H1 (cell line): ENCODE measurements at regions not wholly inside any gene's neighbourhood (a gene's known extent, or its start where the extent isn't known, plus 50 kb on each side); places are given as distances from the start of the nearest gene placed in this dataset.

ENCODE experiments used
- ATF3 ChIP-seq: IDR thresholded peaks from 2 replicates; pipeline ENCODE4 v1.6.1; 2011; ENCODE audit warnings: low read depth, mild to moderate bottlenecking, low read length; ENCODE audit not compliant: insufficient read depth
- CREB1 ChIP-seq: IDR thresholded peaks from 2 replicates; pipeline ENCODE4 v1.6.1; 2012; ENCODE audit warnings: inconsistent platforms
- CTBP2 ChIP-seq: IDR thresholded peaks from 2 replicates; pipeline ENCODE4 v1.7.0; 2011; ENCODE audit warnings: borderline replicate concordance, mild to moderate bottlenecking, moderate library complexity, mixed read lengths, low read length; ENCODE audit not compliant: insufficient read depth, insufficient read length
- SIRT6 ChIP-seq: IDR thresholded peaks from one replicate; pipeline ENCODE4 v1.7.1; 2012; ENCODE audit warnings: low read length, inconsistent platforms
- SP1 ChIP-seq: IDR thresholded peaks from 2 replicates; pipeline ENCODE4 v1.6.1; 2011; ENCODE audit warnings: low read depth, low read length
- TAF1 ChIP-seq: IDR thresholded peaks from 2 replicates; pipeline ENCODE4 v1.6.1; 2011; ENCODE audit warnings: mild to moderate bottlenecking, low read depth, low read length

DNA sequence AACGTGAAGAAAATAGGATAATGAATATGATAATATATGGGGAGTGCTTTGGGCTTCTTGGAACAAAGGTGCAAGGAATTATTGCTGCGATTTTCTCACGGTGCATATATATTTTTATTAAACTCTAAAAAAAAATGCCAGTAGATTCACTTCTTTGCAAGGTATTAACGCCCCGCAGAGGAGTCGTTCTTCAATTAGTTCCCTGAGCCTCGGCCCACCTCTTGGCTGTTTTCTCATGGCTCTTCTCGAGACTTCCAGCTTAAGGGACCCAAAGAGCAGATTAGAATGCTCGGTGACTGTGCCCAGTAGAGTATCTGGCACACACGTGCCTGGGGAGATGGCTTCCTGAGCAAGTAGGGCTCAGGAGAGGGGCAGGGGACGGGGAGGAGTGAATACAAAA, 367.4 kb downstream of the MID1IP1 start (continued):
- TF ChIP-seq CTBP2: no peak
- TF ChIP-seq SIRT6: no peak
- TF ChIP-seq CREB1: no peak
- no peak for TF ChIP-seq ATF3
- no peak for TF ChIP-seq SP1
- no peak for TF ChIP-seq TAF1
